ENCODE measurements at regions not wholly inside any gene's neighbourhood (a gene's known extent, or its start where the extent isn't known, plus 50 kb on each side); places are given as distances from the start of the nearest gene placed in this dataset.

DNA sequence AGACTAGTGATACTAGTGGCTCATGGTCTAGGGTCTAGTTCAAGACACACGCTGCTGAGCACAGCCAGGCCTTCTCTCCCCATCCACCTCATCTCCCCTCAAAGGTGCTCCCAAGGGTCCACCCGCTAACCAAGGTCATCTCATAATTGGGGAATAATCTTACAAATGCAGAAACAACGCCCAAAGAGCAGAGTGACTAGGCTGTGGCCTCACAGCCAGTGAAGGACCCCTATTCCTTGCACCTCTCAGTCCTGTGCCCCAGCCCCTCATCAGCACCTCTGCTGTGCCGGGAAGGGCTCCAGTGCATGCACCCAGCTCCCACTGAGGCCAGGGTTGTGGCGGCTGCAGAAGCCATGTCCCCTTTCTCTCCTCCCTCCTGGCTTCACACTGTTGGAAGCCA lies 286.9 kb downstream of the UACA start:
- peaks cover 50% of the 10 kb centered on the region for H3K4me1 ChIP-seq
- no peaks in the 10 kb centered on the region for H3K36me3 ChIP-seq
- H3K4me3 ChIP-seq = no peak overlapping the region
- intact Hi-C loops (cut with DNase I) = no loop called here
- no peaks in the 10 kb centered on the region for H3K9me3 ChIP-seq
- no peak overlapping the region for H3K27ac ChIP-seq
- DNase-seq (no peak), ATAC-seq (no peak)
- no peaks in the 10 kb centered on the region for H3K27me3 ChIP-seq (ENCODE audit: low read depth)
- TF ChIP-seq CTCF (IDR thresholded peaks at IDR 0.05) = no peak

DNA sequence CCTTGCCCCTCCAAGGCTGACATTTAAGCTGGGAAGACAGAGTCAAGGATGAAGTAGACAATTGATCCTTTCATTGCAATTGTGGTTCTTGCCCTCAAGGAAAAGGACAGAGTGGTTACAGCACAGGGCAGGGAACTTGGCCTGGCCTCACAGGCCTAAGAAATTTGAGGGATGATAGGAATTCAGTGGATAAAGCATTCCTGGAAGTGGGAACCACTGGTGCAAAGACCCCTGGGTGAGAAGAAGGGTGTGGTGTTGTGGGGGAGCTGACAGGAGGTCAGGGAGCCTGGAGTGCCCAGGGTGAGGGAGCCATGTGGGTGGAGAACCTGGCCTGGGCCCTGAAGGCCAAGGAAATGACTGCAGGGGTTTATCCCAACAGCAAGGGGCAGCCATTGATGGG lies 287.4 kb downstream of the UACA start:
- no peaks in the 10 kb centered on the region for H3K36me3 ChIP-seq
- no peaks in the 10 kb centered on the region for H3K9me3 ChIP-seq
- no peak for TF ChIP-seq CTCF (IDR thresholded peaks at IDR 0.05)
- no peak overlapping the region for H3K4me3 ChIP-seq
- ATAC-seq (no peak), DNase-seq (no peak)
- peaks cover 47% of the 10 kb centered on the region for H3K4me1 ChIP-seq
- intact Hi-C loops (cut with DNase I) = no loop called here
- H3K27ac ChIP-seq = no peak overlapping the region
- no peaks in the 10 kb centered on the region for H3K27me3 ChIP-seq (ENCODE audit: low read depth)

DNA sequence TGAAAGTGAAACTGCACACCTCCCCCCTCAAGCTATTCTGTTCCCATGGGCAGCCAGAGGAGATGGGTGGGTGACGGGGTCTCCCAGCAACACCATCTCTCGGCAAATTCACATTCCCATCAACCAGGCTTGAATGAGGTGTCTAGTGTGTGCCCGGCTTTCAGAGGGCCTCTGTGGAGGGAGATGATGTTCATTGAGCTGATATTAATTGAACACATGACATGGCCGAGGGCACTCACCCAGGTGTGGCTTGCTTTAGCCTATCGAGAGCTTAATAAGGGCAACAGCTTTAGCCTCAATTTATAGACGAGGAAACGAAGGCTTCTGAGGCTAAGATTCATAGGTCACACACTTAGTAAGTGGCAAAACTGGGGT lies 288.0 kb downstream of the UACA start:
- H3K4me1 ChIP-seq = peaks cover 42% of the 10 kb centered on the region
- intact Hi-C loops (cut with DNase I) = no loop called here
- H3K4me3 ChIP-seq = peak overlapping the region; percentile 34
- H3K27me3 ChIP-seq (ENCODE audit: low read depth) = no peaks in the 10 kb centered on the region
- H3K36me3 ChIP-seq = no peaks in the 10 kb centered on the region
- H3K9me3 ChIP-seq = no peaks in the 10 kb centered on the region
- no peak for DNase-seq
- peak overlapping the region; percentile 79 for H3K27ac ChIP-seq
- no peak for TF ChIP-seq CTCF (IDR thresholded peaks at IDR 0.05)
- ATAC-seq = no peak

DNA sequence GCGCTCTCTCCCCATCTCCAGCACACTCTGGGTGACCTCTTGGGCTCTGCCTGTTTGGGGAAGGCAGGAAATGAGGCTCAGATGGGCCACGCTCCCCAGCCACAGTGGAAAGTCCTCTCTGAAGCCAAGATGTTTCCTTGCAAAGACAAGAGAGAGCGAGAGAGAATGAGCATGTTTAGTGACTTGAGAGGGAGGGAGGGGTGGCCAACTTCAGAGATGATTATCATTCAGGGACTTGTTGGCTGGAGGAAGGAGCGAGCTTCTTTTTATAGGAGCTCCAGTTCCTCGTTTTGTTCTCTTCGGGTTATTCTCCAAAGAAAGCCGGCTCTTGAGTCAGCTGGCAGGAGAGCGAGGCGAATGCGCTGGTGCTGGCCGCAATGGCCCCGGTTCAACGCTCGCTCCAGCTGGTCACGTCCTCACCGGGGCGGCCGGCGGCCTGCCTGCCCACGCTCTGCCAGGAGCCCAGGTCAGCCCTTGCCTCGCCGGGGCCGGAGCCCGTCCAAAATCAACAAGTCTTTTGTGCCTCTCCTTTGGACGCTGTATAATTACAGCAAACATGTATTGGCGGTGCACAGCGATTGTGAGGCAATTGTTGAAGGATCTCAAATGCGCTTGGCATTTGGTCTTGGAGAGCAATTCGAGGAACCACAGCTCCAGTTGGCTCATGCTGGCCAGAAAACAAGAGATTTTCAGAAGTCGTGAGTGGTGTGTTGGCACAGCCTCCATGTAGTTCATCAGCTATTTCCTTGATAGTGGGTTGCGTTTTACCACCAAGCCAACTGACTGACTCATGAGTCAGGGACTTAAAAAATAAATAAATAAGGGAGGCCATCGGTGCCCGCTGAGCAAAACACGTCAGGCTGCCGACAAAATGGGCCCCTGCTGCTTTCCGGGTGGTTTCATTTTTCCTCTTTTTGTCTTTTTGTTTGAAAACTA lies 288.6 kb downstream of the UACA start:
- H3K27me3 ChIP-seq (ENCODE audit: low read depth) = no peaks in the 10 kb centered on the region
- H3K36me3 ChIP-seq = no peaks in the 10 kb centered on the region
- H3K9me3 ChIP-seq = no peaks in the 10 kb centered on the region
- no peak for TF ChIP-seq CTCF (IDR thresholded peaks at IDR 0.05)
- H3K27ac ChIP-seq = peak overlapping the region; percentile 79
- ATAC-seq = peak; percentile 88 to 89
- peak overlapping the region; percentile 34 for H3K4me3 ChIP-seq
- DNase-seq = peak; percentile 89
- intact Hi-C loops (cut with DNase I) = no loop called here
- H3K4me1 ChIP-seq = peaks cover 42% of the 10 kb centered on the region

- TF ChIP-seq CTCF (IDR thresholded peaks at IDR 0.05) = no peak
- intact Hi-C loops (cut with DNase I) = no loop called here
- Histone ChIP-seq H3K27ac (peak overlapping the region; percentile 79), H3K4me3 (no peak overlapping the region), H3K27me3 (ENCODE audit: low read depth) (no peaks in the 10 kb centered on the region), H3K4me1 (peaks cover 36% of the 10 kb centered on the region), H3K36me3 (no peaks in the 10 kb centered on the region), H3K9me3 (no peaks in the 10 kb centered on the region)
- DNase-seq = no peak
- no peak for ATAC-seq
Measured at GRCh38 chr15:70473581-70474370, 289.6 kb downstream of the UACA start.

Data from lower lobe of right lung (tissue), 2 donors.